Thyroid gland (tissue), 4 donors: ENCODE measurements at regions not wholly inside any gene's neighbourhood (a gene's known extent, or its start where the extent isn't known, plus 50 kb on each side); places are given as distances from the start of the nearest gene placed in this dataset.

Experiments used
- POLR2A ChIP-seq, 2 donors: fragments of 450-650 bp; IDR thresholded peaks; one replicate each; pipeline ENCODE4 v1.6.1; 2017; ENCODE audit warnings: antibody characterized with exemption in 2 of 2, mild to moderate bottlenecking in 2 of 2, moderate library complexity in 1 of 2
- TF ChIP-seq, protein P1 (sequence below), 6 experiments: fragments of 200-600 bp in 3 of 6; fragments of 450-650 bp in 3 of 6; sonication (generic) in 3 of 6; IDR thresholded peaks; one replicate each; pipeline ENCODE4 v1.5.1; 2016 to 2019; ENCODE audit warnings: antibody characterized with exemption in 6 of 6, mild to moderate bottlenecking in 2 of 6, inconsistent platforms in 1 of 6, moderate library complexity in 1 of 6

DNA sequence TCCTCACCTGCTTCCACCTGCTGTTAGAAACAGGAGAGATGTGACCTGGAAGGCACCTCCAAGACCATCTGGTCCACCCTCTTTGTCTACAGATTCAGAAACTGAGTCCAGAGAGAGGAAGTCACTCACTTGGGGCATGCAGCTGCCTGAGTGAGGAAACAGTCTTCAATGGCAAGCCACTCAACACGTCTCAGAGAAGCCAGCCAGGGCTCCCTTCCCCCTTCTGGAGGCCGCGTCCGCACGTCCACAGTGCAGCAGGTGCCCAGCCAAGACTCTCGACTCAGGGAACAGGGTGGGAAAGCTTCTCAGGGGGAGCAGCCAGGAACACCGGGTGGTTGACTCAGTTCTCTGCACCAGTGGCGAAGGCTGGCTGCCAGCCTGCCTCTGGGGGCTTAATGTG lies 201.7 kb downstream of the BCL11A start:
- TF ChIP-seq, protein P1, sequence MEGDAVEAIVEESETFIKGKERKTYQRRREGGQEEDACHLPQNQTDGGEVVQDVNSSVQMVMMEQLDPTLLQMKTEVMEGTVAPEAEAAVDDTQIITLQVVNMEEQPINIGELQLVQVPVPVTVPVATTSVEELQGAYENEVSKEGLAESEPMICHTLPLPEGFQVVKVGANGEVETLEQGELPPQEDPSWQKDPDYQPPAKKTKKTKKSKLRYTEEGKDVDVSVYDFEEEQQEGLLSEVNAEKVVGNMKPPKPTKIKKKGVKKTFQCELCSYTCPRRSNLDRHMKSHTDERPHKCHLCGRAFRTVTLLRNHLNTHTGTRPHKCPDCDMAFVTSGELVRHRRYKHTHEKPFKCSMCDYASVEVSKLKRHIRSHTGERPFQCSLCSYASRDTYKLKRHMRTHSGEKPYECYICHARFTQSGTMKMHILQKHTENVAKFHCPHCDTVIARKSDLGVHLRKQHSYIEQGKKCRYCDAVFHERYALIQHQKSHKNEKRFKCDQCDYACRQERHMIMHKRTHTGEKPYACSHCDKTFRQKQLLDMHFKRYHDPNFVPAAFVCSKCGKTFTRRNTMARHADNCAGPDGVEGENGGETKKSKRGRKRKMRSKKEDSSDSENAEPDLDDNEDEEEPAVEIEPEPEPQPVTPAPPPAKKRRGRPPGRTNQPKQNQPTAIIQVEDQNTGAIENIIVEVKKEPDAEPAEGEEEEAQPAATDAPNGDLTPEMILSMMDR (IDR thresholded peaks at IDR 0.05) = no peak
- no peak for TF ChIP-seq POLR2A (IDR thresholded peaks at IDR 0.05)
